ENCODE measurements at regions not wholly inside any gene's neighbourhood (a gene's known extent, or its start where the extent isn't known, plus 50 kb on each side); places are given as distances from the start of the nearest gene placed in this dataset.

DNA sequence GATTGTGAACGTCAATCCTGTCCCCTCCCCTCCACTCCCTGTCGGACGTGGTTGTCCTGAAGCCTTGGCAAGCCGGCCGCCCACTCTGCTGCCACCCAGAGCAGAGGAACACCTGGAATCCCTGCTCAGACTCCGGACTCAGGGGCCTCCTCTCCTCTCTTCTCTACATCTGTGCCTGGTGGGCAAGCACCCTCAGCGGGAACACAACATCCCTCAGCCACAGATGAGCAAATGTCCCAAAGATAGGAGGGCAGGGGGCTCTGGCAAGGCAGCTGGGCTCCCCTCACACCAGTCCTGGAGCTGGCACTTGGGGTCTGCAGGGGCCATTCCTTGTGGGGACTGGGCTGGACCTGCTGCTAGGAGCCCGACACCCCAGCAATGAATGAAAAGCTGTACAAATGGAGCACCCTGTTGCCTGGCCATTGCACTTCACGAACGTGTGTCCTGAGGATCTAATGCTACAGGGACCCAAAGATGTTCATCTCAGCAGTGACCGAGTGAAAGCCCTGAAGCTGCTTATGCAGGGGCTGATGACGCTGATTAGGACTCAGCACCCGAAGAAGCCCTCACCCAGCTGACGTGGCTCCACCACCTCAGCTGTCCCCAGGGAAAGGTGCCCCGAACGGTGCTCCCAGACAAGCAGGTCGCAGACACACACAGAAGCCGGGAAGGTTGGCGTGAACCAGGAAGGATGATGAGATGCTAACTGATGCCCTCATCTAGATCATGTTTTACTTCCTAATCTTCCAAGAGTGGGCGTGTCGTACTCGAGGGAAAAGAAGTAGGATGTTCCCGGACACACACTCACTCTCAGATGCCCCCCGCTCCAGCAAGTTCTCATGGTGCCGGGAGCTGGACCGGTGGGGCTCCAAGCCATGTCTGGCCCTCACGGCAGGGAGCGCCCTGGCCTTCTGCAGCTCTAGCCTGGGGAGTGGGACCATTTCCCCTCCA, 177.0 kb upstream of the PPP1R26 start:
- no TSS peak for BruUV-seq (replicated peaks)
- no peak overlapping the region for H3K4me3 ChIP-seq (ENCODE audit: low read depth in 2 of 2, low read length in 2 of 2)
- DNase-seq (ENCODE audit: low read depth, low spot score) = no peak
- no peaks in the 10 kb centered on the region; the same call in 1 of the 2 replicates for H3K27me3 ChIP-seq (ENCODE audit: control insufficient read depth, insufficient read depth, low read length)
- ChIA-PET CTCF (interaction anchor here (0.6 kb wide), 1 partner anchor 55 kb away, joined by 12 read pairs; no protein-coding TSS in a partner anchor), POLR2A (no interaction called here)
- TF ChIP-seq SIN3A (IDR thresholded peaks at IDR 0.05; ENCODE audit: borderline replicate concordance, insufficient read depth, low read depth, low read length) = no peak
- TF ChIP-seq POLR2AphosphoS5 (IDR thresholded peaks at IDR 0.05; ENCODE audit: low read depth, low read length) = no peak
- TF ChIP-seq, protein P1, sequence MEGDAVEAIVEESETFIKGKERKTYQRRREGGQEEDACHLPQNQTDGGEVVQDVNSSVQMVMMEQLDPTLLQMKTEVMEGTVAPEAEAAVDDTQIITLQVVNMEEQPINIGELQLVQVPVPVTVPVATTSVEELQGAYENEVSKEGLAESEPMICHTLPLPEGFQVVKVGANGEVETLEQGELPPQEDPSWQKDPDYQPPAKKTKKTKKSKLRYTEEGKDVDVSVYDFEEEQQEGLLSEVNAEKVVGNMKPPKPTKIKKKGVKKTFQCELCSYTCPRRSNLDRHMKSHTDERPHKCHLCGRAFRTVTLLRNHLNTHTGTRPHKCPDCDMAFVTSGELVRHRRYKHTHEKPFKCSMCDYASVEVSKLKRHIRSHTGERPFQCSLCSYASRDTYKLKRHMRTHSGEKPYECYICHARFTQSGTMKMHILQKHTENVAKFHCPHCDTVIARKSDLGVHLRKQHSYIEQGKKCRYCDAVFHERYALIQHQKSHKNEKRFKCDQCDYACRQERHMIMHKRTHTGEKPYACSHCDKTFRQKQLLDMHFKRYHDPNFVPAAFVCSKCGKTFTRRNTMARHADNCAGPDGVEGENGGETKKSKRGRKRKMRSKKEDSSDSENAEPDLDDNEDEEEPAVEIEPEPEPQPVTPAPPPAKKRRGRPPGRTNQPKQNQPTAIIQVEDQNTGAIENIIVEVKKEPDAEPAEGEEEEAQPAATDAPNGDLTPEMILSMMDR (IDR thresholded peaks at IDR 0.05) = no peak
- TF ChIP-seq, protein P2, sequence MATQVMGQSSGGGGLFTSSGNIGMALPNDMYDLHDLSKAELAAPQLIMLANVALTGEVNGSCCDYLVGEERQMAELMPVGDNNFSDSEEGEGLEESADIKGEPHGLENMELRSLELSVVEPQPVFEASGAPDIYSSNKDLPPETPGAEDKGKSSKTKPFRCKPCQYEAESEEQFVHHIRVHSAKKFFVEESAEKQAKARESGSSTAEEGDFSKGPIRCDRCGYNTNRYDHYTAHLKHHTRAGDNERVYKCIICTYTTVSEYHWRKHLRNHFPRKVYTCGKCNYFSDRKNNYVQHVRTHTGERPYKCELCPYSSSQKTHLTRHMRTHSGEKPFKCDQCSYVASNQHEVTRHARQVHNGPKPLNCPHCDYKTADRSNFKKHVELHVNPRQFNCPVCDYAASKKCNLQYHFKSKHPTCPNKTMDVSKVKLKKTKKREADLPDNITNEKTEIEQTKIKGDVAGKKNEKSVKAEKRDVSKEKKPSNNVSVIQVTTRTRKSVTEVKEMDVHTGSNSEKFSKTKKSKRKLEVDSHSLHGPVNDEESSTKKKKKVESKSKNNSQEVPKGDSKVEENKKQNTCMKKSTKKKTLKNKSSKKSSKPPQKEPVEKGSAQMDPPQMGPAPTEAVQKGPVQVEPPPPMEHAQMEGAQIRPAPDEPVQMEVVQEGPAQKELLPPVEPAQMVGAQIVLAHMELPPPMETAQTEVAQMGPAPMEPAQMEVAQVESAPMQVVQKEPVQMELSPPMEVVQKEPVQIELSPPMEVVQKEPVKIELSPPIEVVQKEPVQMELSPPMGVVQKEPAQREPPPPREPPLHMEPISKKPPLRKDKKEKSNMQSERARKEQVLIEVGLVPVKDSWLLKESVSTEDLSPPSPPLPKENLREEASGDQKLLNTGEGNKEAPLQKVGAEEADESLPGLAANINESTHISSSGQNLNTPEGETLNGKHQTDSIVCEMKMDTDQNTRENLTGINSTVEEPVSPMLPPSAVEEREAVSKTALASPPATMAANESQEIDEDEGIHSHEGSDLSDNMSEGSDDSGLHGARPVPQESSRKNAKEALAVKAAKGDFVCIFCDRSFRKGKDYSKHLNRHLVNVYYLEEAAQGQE (IDR thresholded peaks at IDR 0.05; ENCODE audit: insufficient read depth in 1 of 2, low read depth in 2 of 2, low read length in 1 of 2) = no peak
- no peak for TF ChIP-seq TCF7L2 (IDR thresholded peaks at IDR 0.05; ENCODE audit: low read depth, low read length)
- no peaks in the 10 kb centered on the region for H3K36me3 ChIP-seq (ENCODE audit: control insufficient read depth, insufficient read depth, low read length)
- H3K9me3 ChIP-seq (ENCODE audit: control insufficient read depth, insufficient read depth, low read depth, low read length) = no peaks in the 10 kb centered on the region
- no peak for ATAC-seq
- intact Hi-C loops (cut with micrococcal nuclease; ENCODE audit: unreplicated experiment) = no loop called here
- H3K27ac ChIP-seq (ENCODE audit: low read length) = no peak overlapping the region
- in situ Hi-C loops (cut with HindIII; ENCODE audit: low pct_unique_long_range_greater_than_20kb, low sequenced_read_pairs) = no loop called here
- H3K4me1 ChIP-seq (ENCODE audit: control insufficient read depth, insufficient read depth, low read length) = no peaks in the 10 kb centered on the region

DNA sequence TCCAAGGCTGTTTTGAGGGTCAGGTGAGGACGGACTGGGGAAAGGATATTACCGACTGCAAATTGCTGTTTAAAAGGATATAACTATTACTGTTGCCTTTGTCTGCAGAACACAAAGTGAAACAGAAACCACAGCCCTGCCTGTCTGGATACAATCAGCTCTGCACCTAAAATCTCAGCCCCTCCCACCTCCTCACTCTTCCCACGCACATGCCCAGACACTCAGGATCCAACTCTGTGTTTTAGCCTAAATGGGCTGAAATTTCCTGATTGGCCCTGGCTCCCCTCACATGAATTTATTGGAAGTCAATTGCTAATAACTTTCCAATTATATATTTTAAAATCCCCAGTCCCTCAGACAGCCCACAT, 176.3 kb upstream of the PPP1R26 start:
- Histone ChIP-seq H3K27ac (ENCODE audit: low read length) (no peak overlapping the region), H3K36me3 (ENCODE audit: control insufficient read depth, insufficient read depth, low read length) (no peaks in the 10 kb centered on the region), H3K4me1 (ENCODE audit: control insufficient read depth, insufficient read depth, low read length) (no peaks in the 10 kb centered on the region), H3K9me3 (ENCODE audit: control insufficient read depth, insufficient read depth, low read depth, low read length) (no peaks in the 10 kb centered on the region), H3K27me3 (ENCODE audit: control insufficient read depth, insufficient read depth, low read length) (no peaks in the 10 kb centered on the region; the same call in 1 of the 2 replicates), H3K4me3 (ENCODE audit: low read depth in 2 of 2, low read length in 2 of 2) (no peak overlapping the region)
- ATAC-seq (no peak), DNase-seq (ENCODE audit: low read depth, low spot score) (no peak)
- ChIA-PET CTCF (no interaction called here), POLR2A (no interaction called here)
- intact Hi-C loops (cut with micrococcal nuclease; ENCODE audit: unreplicated experiment) = no loop called here
- no TSS peak for BruUV-seq (replicated peaks)
- no peak for TF ChIP-seq POLR2AphosphoS5 (IDR thresholded peaks at IDR 0.05; ENCODE audit: low read depth, low read length)
- no peak for TF ChIP-seq TCF7L2 (IDR thresholded peaks at IDR 0.05; ENCODE audit: low read depth, low read length)
- TF ChIP-seq, protein P1 (IDR thresholded peaks at IDR 0.05) = no peak
- TF ChIP-seq SIN3A (IDR thresholded peaks at IDR 0.05; ENCODE audit: borderline replicate concordance, insufficient read depth, low read depth, low read length) = no peak
- TF ChIP-seq, protein P2 (IDR thresholded peaks at IDR 0.05; ENCODE audit: insufficient read depth in 1 of 2, low read depth in 2 of 2, low read length in 1 of 2) = no peak
- in situ Hi-C loops (cut with HindIII; ENCODE audit: low pct_unique_long_range_greater_than_20kb, low sequenced_read_pairs) = no loop called here
